KMS-11 (cell line): ENCODE measurements at regions not wholly inside any gene's neighbourhood (a gene's known extent, or its start where the extent isn't known, plus 50 kb on each side); places are given as distances from the start of the nearest gene placed in this dataset.

Experiments
- H2AFZ ChIP-seq: fragments of 200-600 bp; sonication (generic); 2 replicates; pipeline ENCODE4 v1.6.1; 2016; ENCODE audit warnings: antibody characterized with exemption, mixed run types, low read depth
- H3K27ac ChIP-seq: fragments of 200-600 bp; sonication (generic); 2 replicates; pipeline ENCODE4 v1.6.1; 2016; ENCODE audit warnings: mild to moderate bottlenecking, mixed run types
- H3K27me3 ChIP-seq: fragments of 200-600 bp; sonication (generic); 2 replicates; pipeline ENCODE4 v1.6.1; 2017; ENCODE audit warnings: mild to moderate bottlenecking, low read depth, mixed run types, moderate library complexity; ENCODE audit not compliant: insufficient read depth
- H3K36me3 ChIP-seq: fragments of 200-600 bp; sonication (generic); 2 replicates; pipeline ENCODE4 v1.6.1; 2017; ENCODE audit warnings: mild to moderate bottlenecking, mixed run types; ENCODE audit not compliant: insufficient read depth
- H3K4me1 ChIP-seq: fragments of 200-600 bp; sonication (generic); 2 replicates; pipeline ENCODE4 v1.6.1; 2016; ENCODE audit warnings: mild to moderate bottlenecking, low read depth, mixed run types; ENCODE audit not compliant: poor library complexity, severe bottlenecking
- H3K4me2 ChIP-seq: fragments of 200-600 bp; sonication (generic); 2 replicates; pipeline ENCODE4 v1.7.0; 2016; ENCODE audit warnings: mild to moderate bottlenecking, mixed run types
- H3K4me3 ChIP-seq: fragments of 200-600 bp; sonication (generic); IDR thresholded peaks from 2 replicates; pipeline ENCODE4 v1.6.1; 2017; ENCODE audit warnings: low read depth, low read length, mixed read lengths; ENCODE audit not compliant: insufficient read depth
- H3K79me2 ChIP-seq: fragments of 200-600 bp; sonication (generic); 2 replicates; pipeline ENCODE4 v1.6.1; 2016; ENCODE audit warnings: low read depth, mixed run types; ENCODE audit not compliant: insufficient read depth
- H3K9ac ChIP-seq: fragments of 200-600 bp; sonication (generic); 2 replicates; pipeline ENCODE4 v1.6.1; 2016; ENCODE audit warnings: mild to moderate bottlenecking, mixed run types
- H4K20me1 ChIP-seq: fragments of 200-600 bp; sonication (generic); 2 replicates; pipeline ENCODE4 v1.6.1; 2016; ENCODE audit warnings: mild to moderate bottlenecking, mixed run types; ENCODE audit not compliant: insufficient read depth
- CTCF ChIP-seq: fragments of 200-600 bp; sonication (generic); conservative IDR thresholded peaks from 2 replicates; pipeline ENCODE4 v1.6.1; 2017; ENCODE audit warnings: low read depth, mild to moderate bottlenecking, antibody characterized with exemption, low read length, moderate library complexity, mixed read lengths

- Histone ChIP-seq H2AFZ (no peak overlapping the region), H3K4me2 (no peak overlapping the region), H3K4me3 (no peak overlapping the region), H3K27me3 (no peaks in the 10 kb centered on the region), H4K20me1 (no peaks in the 10 kb centered on the region), H3K27ac (no peak overlapping the region), H3K4me1 (peaks cover 21% of the 10 kb centered on the region), H3K79me2 (no peaks in the 10 kb centered on the region), H3K9ac (no peak overlapping the region), H3K36me3 (no peaks in the 10 kb centered on the region)
- TF ChIP-seq CTCF = no peak
Observed at GRCh38 chr4:116413222-116413621, 672.2 kb downstream of the TRAM1L1 start.

GRCh38 chr4:116401293-116401692, 684.1 kb downstream of the TRAM1L1 start:
- no peaks in the 10 kb centered on the region for H3K27me3 ChIP-seq
- H3K4me3 ChIP-seq = no peak overlapping the region
- H3K9ac ChIP-seq = no peak overlapping the region
- no peaks in the 10 kb centered on the region for H3K79me2 ChIP-seq
- no peak overlapping the region for H2AFZ ChIP-seq
- H3K27ac ChIP-seq = no peak overlapping the region
- no peaks in the 10 kb centered on the region for H3K36me3 ChIP-seq
- no peak overlapping the region for H3K4me2 ChIP-seq
- TF ChIP-seq CTCF = no peak
- no peaks in the 10 kb centered on the region for H4K20me1 ChIP-seq
- H3K4me1 ChIP-seq = no peaks in the 10 kb centered on the region

GRCh38 chr4:116400480-116400879, 684.9 kb downstream of the TRAM1L1 start:
- H2AFZ ChIP-seq = no peak overlapping the region
- TF ChIP-seq CTCF = no peak
- no peak overlapping the region for H3K4me2 ChIP-seq
- H3K4me3 ChIP-seq = no peak overlapping the region
- H3K27me3 ChIP-seq = no peaks in the 10 kb centered on the region
- H3K4me1 ChIP-seq = no peaks in the 10 kb centered on the region
- no peak overlapping the region for H3K27ac ChIP-seq
- H3K36me3 ChIP-seq = no peaks in the 10 kb centered on the region
- no peaks in the 10 kb centered on the region for H3K79me2 ChIP-seq
- no peaks in the 10 kb centered on the region for H4K20me1 ChIP-seq
- no peak overlapping the region for H3K9ac ChIP-seq

GRCh38 chr4:116397714-116398113, 687.7 kb downstream of the TRAM1L1 start:
- Histone ChIP-seq H3K4me3 (no peak overlapping the region), H3K27me3 (no peaks in the 10 kb centered on the region), H3K4me1 (no peaks in the 10 kb centered on the region), H3K36me3 (no peaks in the 10 kb centered on the region), H3K4me2 (no peak overlapping the region), H2AFZ (no peak overlapping the region), H3K9ac (no peak overlapping the region), H4K20me1 (no peaks in the 10 kb centered on the region), H3K79me2 (no peaks in the 10 kb centered on the region), H3K27ac (no peak overlapping the region)
- no peak for TF ChIP-seq CTCF

- H3K27me3 ChIP-seq = no peaks in the 10 kb centered on the region
- H4K20me1 ChIP-seq = no peaks in the 10 kb centered on the region
- H3K4me1 ChIP-seq = no peaks in the 10 kb centered on the region
- H3K36me3 ChIP-seq = no peaks in the 10 kb centered on the region
- no peak overlapping the region for H3K9ac ChIP-seq
- H3K4me2 ChIP-seq = no peak overlapping the region
- TF ChIP-seq CTCF = no peak
- H3K27ac ChIP-seq = no peak overlapping the region
- no peak overlapping the region for H2AFZ ChIP-seq
- H3K79me2 ChIP-seq = no peaks in the 10 kb centered on the region
- no peak overlapping the region for H3K4me3 ChIP-seq
Observed at GRCh38 chr4:116397291-116397690, 688.1 kb downstream of the TRAM1L1 start.
